HepG2 (cell line): ENCODE measurements at regions not wholly inside any gene's neighbourhood (a gene's known extent, or its start where the extent isn't known, plus 50 kb on each side); places are given as distances from the start of the nearest gene placed in this dataset.
A peak's percentile ranks its signal among the peaks of the same experiment; 100 is the strongest.

Experiments used
- ELF1 ChIP-seq: sonication (generic); formaldehyde crosslinking; IDR thresholded peaks from 2 replicates; pipeline ENCODE4 v1.4.0; 2020; ENCODE audit warnings: missing genetic modification reagents
- GLMP ChIP-seq: sonication (generic); formaldehyde crosslinking; IDR thresholded peaks from 2 replicates; pipeline ENCODE4 v1.9.0; 2021; ENCODE audit warnings: missing genetic modification reagents, mild to moderate bottlenecking, borderline replicate concordance
- HBP1 ChIP-seq: IDR thresholded peaks from 2 replicates; pipeline ENCODE4 v1.6.1; 2016; ENCODE audit warnings: low read depth, control low read depth
- HOXA5 ChIP-seq: sonication (generic); formaldehyde crosslinking; IDR thresholded peaks from 2 replicates; pipeline ENCODE4 v1.4.0; 2020; ENCODE audit warnings: missing genetic modification reagents
- MXD4 ChIP-seq: IDR thresholded peaks from 2 replicates; pipeline ENCODE4 v1.6.1; 2016; ENCODE audit warnings: mild to moderate bottlenecking, missing biosample characterization, missing genetic modification reagents
- NFYB ChIP-seq: sonication (generic); formaldehyde crosslinking; IDR thresholded peaks from 2 replicates; pipeline ENCODE4 v1.4.0; 2020; ENCODE audit warnings: missing genetic modification reagents
- POLR2AphosphoS2 ChIP-seq: IDR thresholded peaks from 2 replicates; pipeline ENCODE4 v1.6.1; 2011; ENCODE audit warnings: low read depth, low read length, improper control_type of control experiment
- PRDM10 ChIP-seq: sonication (generic); formaldehyde crosslinking; IDR thresholded peaks from 2 replicates; pipeline ENCODE4 v1.4.0; 2020; ENCODE audit warnings: low read depth, missing genetic modification reagents
- TEAD3 ChIP-seq: optimal IDR thresholded peaks from 2 replicates; pipeline ENCODE3; 2016; ENCODE audit warnings: borderline replicate concordance
- THAP8 ChIP-seq: sonication (generic); formaldehyde crosslinking; IDR thresholded peaks from 2 replicates; pipeline ENCODE4 v1.5.1; 2020; ENCODE audit warnings: missing genetic modification reagents, mild to moderate bottlenecking, borderline replicate concordance
- ZNF253 ChIP-seq: sonication (generic); formaldehyde crosslinking; IDR thresholded peaks from 2 replicates; pipeline ENCODE4 v1.8.0; 2022; ENCODE audit warnings: mild to moderate bottlenecking, missing genetic modification reagents, borderline replicate concordance
- ZNF318 ChIP-seq: sonication (generic); formaldehyde crosslinking; IDR thresholded peaks from 2 replicates; pipeline ENCODE4 v1.4.0; 2020; ENCODE audit warnings: mild to moderate bottlenecking, missing genetic modification reagents
- ZNF615 ChIP-seq: sonication (generic); formaldehyde crosslinking; IDR thresholded peaks from 2 replicates; pipeline ENCODE4 v1.5.0; 2020; ENCODE audit warnings: mild to moderate bottlenecking, missing genetic modification reagents, borderline replicate concordance
- ZNF740 ChIP-seq: sonication (generic); formaldehyde crosslinking; IDR thresholded peaks from 2 replicates; pipeline ENCODE4 v1.4.0; 2020; ENCODE audit warnings: missing genetic modification reagents
- ZSCAN21 ChIP-seq: sonication (generic); formaldehyde crosslinking; IDR thresholded peaks from 2 replicates; pipeline ENCODE4 v1.8.0; 2022; ENCODE audit warnings: mild to moderate bottlenecking, missing genetic modification reagents, moderate library complexity, borderline replicate concordance

- TF ChIP-seq HBP1 (CRISPR knock-in tag) (no peak), TEAD3 (CRISPR knock-in tag) (no peak), POLR2AphosphoS2 (no peak), NFYB (no peak), PRDM10 (no peak), ZNF253 (CRISPR knock-in tag) (no peak), ZNF318 (no peak), GLMP (CRISPR knock-in tag) (no peak), HOXA5 (CRISPR knock-in tag) (peak; percentile 62; the same call in 1 of the 2 replicates), MXD4 (CRISPR knock-in tag) (no peak), ZNF740 (CRISPR knock-in tag) (no peak), ZSCAN21 (no peak), ELF1 (no peak), THAP8 (no peak), ZNF615 (CRISPR knock-in tag) (no peak)
These were observed 175.4 kb upstream of the ZNF217 start (continued) for GRCh38 chr20:53769041-53769440.
